Testis (tissue), 2 donors: ENCODE measurements at regions not wholly inside any gene's neighbourhood (a gene's known extent, or its start where the extent isn't known, plus 50 kb on each side); places are given as distances from the start of the nearest gene placed in this dataset.

Experiments
- DNase-seq: peaks from one replicate; pipeline ENCODE4 v3.0.0-alpha.2; 2019
- H3K27ac ChIP-seq, 2 donors: fragments of 200-600 bp; sonication (generic); one replicate each; pipeline ENCODE4 v1.5.1; 2019
- H3K27me3 ChIP-seq: fragments of 200-600 bp; sonication (generic); one replicate; pipeline ENCODE4 v1.5.1; 2019
- H3K36me3 ChIP-seq: fragments of 200-600 bp; sonication (generic); one replicate; pipeline ENCODE4 v1.5.1; 2017; ENCODE audit warnings: low read depth; ENCODE audit errors: missing control alignments
- H3K4me1 ChIP-seq: fragments of 200-600 bp; sonication (generic); one replicate; pipeline ENCODE4 v1.5.1; 2019
- H3K4me3 ChIP-seq, 2 donors: fragments of 200-600 bp; sonication (generic); one replicate each; pipeline ENCODE4 v1.5.1; 2017 to 2019
- H3K9me3 ChIP-seq: fragments of 200-600 bp; sonication (generic); one replicate; pipeline ENCODE4 v1.5.1; 2017
- CTCF ChIP-seq, 3 experiments: fragments of 450-650 bp in 2 of 3; fragments of 200-600 bp in 1 of 3; sonication (generic) in 1 of 3; IDR thresholded peaks; one replicate each; pipeline ENCODE4 v1.5.1; 2016 to 2019; ENCODE audit warnings: antibody characterized with exemption in 3 of 3, mild to moderate bottlenecking in 2 of 3, moderate library complexity in 1 of 3
- POLR2A ChIP-seq: fragments of 450-650 bp; IDR thresholded peaks from one replicate; pipeline ENCODE4 v1.6.1; 2017; ENCODE audit warnings: antibody characterized with exemption, mild to moderate bottlenecking, moderate library complexity
- WGBS, 2 donors: methylation state at CpG; one replicate each; pipeline ENCODE4 v1.1.5; 2018; 5-methylcytosine and 5-hydroxymethylcytosine counted together
- intact Hi-C: fragments of 100-400 bp; cut with DNase I; formaldehyde crosslinking; loops from one replicate; pipeline ENCODE4 v1.15.1; 2023; ENCODE audit warnings: low total_unique reads

DNA sequence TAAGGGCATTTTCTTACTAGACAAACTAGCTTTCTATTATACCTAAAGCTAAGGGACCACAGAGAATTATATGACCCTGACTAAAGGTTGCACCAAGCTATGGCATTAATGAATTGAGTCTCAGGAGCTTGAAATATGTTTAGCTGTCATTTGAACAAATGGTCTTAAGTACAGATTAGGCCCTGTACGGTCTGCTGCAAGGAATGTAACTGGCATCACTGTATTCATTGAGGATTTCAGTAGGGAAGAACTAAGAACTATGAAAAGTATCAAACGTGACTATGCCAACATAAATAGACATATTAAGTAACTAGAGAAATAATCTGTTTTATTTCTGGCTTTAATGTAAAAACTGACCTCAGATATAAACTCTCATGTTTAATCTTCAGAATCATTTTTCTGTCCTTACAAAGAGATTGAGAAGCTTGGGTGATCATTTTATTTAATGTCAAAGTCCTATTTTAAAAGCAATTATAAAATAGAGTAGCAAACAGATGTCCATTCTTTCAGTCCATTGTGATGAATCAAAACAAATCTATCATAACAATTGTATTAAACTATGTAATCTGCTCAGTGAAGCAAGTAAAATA is 845.9 kb downstream of the MAT2B start:
- Histone ChIP-seq H3K4me3 (no peak overlapping the region), H3K9me3 (no peaks in the 10 kb centered on the region), H3K27ac (no peak overlapping the region), H3K27me3 (no peaks in the 10 kb centered on the region), H3K36me3 (no peaks in the 10 kb centered on the region), H3K4me1 (no peaks in the 10 kb centered on the region)
- TF ChIP-seq POLR2A, result no peak
- no peak for TF ChIP-seq CTCF (IDR thresholded peaks at IDR 0.05)
- no peak for DNase-seq
- WGBS, 2 donors, result 51 to 58% methylated on average over 2 of the region's 2 CpGs
- intact Hi-C loops, result no loop called here

DNA sequence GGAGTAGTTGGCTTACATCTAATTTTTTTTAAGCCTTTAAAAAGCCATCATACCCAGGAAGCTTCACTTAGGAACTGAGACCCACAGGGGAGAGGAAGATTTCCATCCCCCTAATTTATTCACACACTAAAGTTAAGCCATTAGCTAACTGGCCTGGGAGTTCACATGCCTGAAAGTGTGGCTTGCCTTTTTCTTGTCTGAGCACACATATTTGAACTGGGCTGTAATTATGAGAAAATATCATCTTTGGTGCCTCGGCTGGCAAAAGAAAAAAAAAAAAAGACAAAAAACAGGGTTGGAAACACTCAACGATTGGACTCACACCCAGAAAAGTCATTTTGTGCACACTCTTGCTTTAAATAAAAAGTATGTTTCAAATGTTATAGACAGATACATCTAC is 847.3 kb downstream of the MAT2B start:
- Histone ChIP-seq H3K4me3 (no peak overlapping the region), H3K27ac (no peak overlapping the region), H3K9me3 (no peaks in the 10 kb centered on the region), H3K27me3 (no peaks in the 10 kb centered on the region), H3K36me3 (no peaks in the 10 kb centered on the region), H3K4me1 (no peaks in the 10 kb centered on the region)
- no peak for DNase-seq
- TF ChIP-seq POLR2A, result no peak
- TF ChIP-seq CTCF (IDR thresholded peaks at IDR 0.05), result no peak
- intact Hi-C loops, result no loop called here
- WGBS, 2 donors, result 11 to 29% methylated on average over 2 of the region's 2 CpGs

DNA sequence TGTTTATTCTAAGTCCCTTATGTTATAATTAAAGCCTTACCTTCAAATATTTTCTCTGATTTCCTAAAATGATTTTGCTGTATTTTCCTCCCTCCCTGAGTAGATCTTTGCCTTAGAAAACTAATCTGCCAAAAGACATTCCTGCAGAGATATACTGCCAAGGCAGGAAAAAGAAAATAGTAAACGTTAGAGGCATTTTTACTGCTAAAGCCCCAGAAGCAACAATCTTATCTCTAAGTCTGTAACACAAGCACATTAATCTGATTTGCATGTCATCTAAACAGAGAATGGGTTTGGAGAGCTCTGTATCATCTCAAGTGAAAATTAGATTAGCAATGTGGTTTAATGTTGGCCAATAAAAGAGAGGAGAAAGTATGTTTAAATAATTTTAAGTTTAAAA is 847.7 kb downstream of the MAT2B start:
- Histone ChIP-seq H3K27me3 (no peaks in the 10 kb centered on the region), H3K9me3 (no peaks in the 10 kb centered on the region), H3K36me3 (no peaks in the 10 kb centered on the region), H3K27ac (no peak overlapping the region), H3K4me1 (no peaks in the 10 kb centered on the region), H3K4me3 (no peak overlapping the region)
- intact Hi-C loops, result no loop called here
- TF ChIP-seq CTCF (IDR thresholded peaks at IDR 0.05) (no peak), POLR2A (no peak)
- DNase-seq, result no peak
- WGBS, 2 donors, result 20 to 27% methylated on average over 1 of the region's 1 CpG

DNA sequence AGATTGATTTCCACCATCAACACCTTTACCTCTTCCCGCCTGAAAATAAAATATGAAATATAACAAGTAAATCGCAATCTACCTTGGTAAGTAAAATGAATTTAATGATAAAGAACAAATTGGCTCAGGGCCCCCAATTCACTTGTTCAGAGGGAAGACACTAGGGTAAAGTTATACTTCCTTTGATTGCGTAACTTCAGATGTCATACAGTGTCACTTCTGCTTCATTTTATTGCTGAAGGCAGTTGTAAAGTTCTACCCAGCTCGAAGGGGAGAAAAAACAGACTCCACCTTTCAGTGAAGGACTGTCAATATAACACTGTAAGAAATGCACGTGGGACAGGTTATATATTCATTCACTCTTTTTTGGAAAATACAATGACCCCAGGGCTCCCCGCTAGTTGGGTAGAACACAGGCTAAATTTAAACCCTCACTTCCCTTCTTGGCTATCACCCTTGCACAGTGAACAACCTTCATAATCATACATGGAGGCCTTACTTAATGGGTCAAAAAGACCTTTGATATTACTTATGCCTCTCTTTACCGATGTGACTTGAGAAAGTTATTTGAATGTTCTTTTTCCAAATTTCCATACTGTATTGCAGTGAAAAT is 848.8 kb downstream of the MAT2B start:
- Histone ChIP-seq H3K4me1 (no peaks in the 10 kb centered on the region), H3K9me3 (no peaks in the 10 kb centered on the region), H3K36me3 (no peaks in the 10 kb centered on the region), H3K4me3 (no peak overlapping the region), H3K27me3 (no peaks in the 10 kb centered on the region), H3K27ac (no peak overlapping the region)
- TF ChIP-seq CTCF (IDR thresholded peaks at IDR 0.05) (no peak), POLR2A (no peak)
- intact Hi-C loops, result no loop called here
- 82 to 85% methylated on average over 7 of the region's 7 CpGs for WGBS, 2 donors
- DNase-seq, result no peak

DNA sequence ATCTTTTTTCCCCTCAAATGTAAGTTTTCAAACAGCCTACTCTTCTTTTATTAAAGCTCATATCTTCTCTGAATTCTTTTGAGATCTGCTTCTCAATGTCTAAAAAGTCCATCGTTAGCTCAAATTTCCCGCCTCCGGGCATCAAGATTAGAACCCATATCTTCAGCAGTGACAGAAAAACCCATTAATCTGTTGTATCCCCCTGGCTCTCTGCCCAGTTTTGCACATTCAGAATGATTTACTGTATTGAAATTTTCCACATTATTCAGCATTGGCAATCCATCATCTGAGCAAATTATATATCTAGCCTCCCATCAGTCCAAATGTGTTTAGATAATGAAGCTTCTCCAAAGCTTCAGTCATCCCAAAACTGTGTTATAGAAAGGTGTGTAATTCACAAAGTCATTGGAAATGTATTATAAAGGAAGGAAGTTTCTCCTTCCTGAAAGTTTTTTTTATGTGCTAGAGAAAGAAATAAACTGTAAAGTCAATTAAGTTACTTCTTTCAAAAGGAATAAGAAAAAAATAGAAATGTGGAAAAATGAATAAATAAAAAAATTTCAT is 849.9 kb downstream of the MAT2B start:
- 38 to 65% methylated on average over 3 of the region's 3 CpGs for WGBS, 2 donors
- Histone ChIP-seq H3K27me3 (no peaks in the 10 kb centered on the region), H3K4me1 (no peaks in the 10 kb centered on the region), H3K9me3 (no peaks in the 10 kb centered on the region), H3K27ac (no peak overlapping the region), H3K36me3 (no peaks in the 10 kb centered on the region), H3K4me3 (no peak overlapping the region)
- DNase-seq, result no peak
- no peak for TF ChIP-seq POLR2A
- intact Hi-C loops, result no loop called here
